Pancreas (tissue), 10 donors: ENCODE measurements at regions not wholly inside any gene's neighbourhood (a gene's known extent, or its start where the extent isn't known, plus 50 kb on each side); places are given as distances from the start of the nearest gene placed in this dataset.

ENCODE experiments used
- ATAC-seq, 4 donors: fragments of 200-7000 bp; cut with Tn5 transposase; one replicate each; pipeline versions ENCODE4 v1.8.0 to v1.9.1; 2020; ENCODE audit warnings: mild to moderate bottlenecking in 4 of 4, moderate library complexity in 4 of 4
- DNase-seq, 6 donors: peaks; one replicate each; pipeline ENCODE4 v3.0.0-alpha.2; 2020
- FAIRE-seq: peaks from 2 replicates; lab custom pipeline; 2012; peaks lifted over from hg19 to GRCh38; lab: Jason Lieb, UNC
- H3K27ac ChIP-seq, 4 donors: fragments of 200-600 bp; sonication (generic); 1 replicate in 3 of 4; 2 replicates in 1 of 4; pipeline versions ENCODE4 v1.5.0 to v1.8.0; 2020
- H3K27me3 ChIP-seq, 4 donors: fragments of 200-600 bp; one replicate each; pipeline ENCODE4 v1.8.0; 2021
- H3K36me3 ChIP-seq, 3 donors: fragments of 200-600 bp; sonication (generic) in 1 of 3; one replicate each; pipeline versions ENCODE4 v1.5.0 to v1.8.0; 2020 to 2021
- H3K4me1 ChIP-seq, 3 donors: fragments of 200-600 bp; one replicate each; pipeline ENCODE4 v1.8.0; 2021
- H3K4me3 ChIP-seq, 4 donors: fragments of 200-600 bp; sonication (generic) in 2 of 4; one replicate each; pipeline versions ENCODE4 v1.5.0 to v1.8.0; 2020 to 2021
- H3K9me3 ChIP-seq, 4 donors: fragments of 200-600 bp; one replicate each; pipeline ENCODE4 v1.8.0; 2021
- WGBS, 2 donors: extraction: QIAGEN DNeasy Blood & Tissue Kit; methylation state at CpG; one replicate each; pipeline ENCODE4 v1.1.7; 2013; 5-methylcytosine and 5-hydroxymethylcytosine counted together
- intact Hi-C, 3 donors: fragments of 100-400 bp; cut with DNase I; formaldehyde crosslinking; loops; one replicate each; pipeline versions ENCODE4 v1.11.1 to v1.14.2; 2022
- TF ChIP-seq, protein P1 (sequence below), 4 donors: fragments of 200-600 bp; sonication (generic) in 3 of 4; IDR thresholded peaks; one replicate each; pipeline versions ENCODE4 v1.5.0 to v1.8.0; 2021; ENCODE audit warnings: antibody characterized with exemption in 4 of 4
- donor health status: healthy with polysubstance abuse.
- donor health status: DM: no; HTN: no; CAD: no; lungs with moderate emphysema.
- donor health status: DM: no; HTN: no; CAD: no.
- donor health status: control.
- donor health status: control.
- donor health status: Bipolar disorder and iron deficiency.
- donor health status: DM: yes; HTN: yes; CAD: no.
- donor health status: DM: no; HTN: no; CAD: no.
- donor health status: DM: no; HTN: no; CAD: no.
- donor health status: DM: yes; HTN: yes; CAD: no.

DNA sequence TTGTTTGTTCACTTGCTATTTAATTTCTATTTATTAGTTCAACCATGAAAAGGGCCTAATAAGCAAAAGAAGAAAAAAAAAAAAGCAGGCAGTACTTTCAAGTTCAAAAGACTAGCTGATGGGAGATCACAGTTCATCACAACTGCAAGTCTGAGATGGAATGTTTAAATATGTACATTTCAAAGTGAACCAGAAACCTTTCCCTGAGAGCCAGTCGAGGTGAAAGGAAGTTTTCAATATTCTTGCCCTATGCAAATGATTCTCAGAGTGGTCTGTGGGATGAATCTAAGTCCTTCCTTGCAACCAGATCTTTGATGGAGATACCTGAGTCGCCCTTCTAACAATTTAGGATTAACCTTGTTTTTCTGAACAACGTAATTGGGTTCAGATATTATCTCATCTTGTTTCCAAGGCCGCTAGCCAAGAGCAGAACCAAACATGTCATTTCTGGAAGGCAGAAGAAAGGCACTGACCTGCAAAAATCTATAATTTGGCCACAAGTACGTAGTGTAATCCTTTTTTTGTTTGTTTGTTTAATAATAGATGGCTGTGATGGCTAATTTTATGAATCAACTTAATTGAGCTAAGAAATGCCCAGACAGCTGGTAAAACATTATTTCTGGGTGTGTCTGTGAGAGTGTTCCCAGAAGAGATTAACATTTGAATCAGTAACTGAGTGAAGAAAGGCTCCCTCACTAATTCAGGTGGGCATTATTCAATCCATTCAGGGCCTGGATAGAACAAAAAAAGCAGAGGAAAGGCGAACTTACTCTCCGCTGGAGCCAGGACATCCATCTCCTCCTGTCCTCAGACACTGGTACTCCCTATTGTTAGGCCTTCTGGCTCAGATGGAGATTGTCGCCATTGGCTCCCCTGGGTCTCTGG is 171.1 kb upstream of the TMPO start:
- DNase-seq (no peak), FAIRE-seq (no peak), ATAC-seq (no peak)
- TF ChIP-seq, protein P1, sequence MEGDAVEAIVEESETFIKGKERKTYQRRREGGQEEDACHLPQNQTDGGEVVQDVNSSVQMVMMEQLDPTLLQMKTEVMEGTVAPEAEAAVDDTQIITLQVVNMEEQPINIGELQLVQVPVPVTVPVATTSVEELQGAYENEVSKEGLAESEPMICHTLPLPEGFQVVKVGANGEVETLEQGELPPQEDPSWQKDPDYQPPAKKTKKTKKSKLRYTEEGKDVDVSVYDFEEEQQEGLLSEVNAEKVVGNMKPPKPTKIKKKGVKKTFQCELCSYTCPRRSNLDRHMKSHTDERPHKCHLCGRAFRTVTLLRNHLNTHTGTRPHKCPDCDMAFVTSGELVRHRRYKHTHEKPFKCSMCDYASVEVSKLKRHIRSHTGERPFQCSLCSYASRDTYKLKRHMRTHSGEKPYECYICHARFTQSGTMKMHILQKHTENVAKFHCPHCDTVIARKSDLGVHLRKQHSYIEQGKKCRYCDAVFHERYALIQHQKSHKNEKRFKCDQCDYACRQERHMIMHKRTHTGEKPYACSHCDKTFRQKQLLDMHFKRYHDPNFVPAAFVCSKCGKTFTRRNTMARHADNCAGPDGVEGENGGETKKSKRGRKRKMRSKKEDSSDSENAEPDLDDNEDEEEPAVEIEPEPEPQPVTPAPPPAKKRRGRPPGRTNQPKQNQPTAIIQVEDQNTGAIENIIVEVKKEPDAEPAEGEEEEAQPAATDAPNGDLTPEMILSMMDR (IDR thresholded peaks at IDR 0.05): no peak
- H3K27ac ChIP-seq: no peak overlapping the region
- no peaks in the 10 kb centered on the region for H3K4me1 ChIP-seq
- H3K9me3 ChIP-seq: no peaks in the 10 kb centered on the region
- H3K27me3 ChIP-seq: no peaks in the 10 kb centered on the region
- H3K36me3 ChIP-seq: no peaks in the 10 kb centered on the region
- intact Hi-C loops: loop anchor here in 1 of 3 donors (10.0 kb wide), 1 partner anchor 189 kb away; no protein-coding TSS in a partner anchor
- H3K4me3 ChIP-seq: no peak overlapping the region
- WGBS, 2 donors: 50 to 60% methylated on average over 8 of the region's 8 CpGs

DNA sequence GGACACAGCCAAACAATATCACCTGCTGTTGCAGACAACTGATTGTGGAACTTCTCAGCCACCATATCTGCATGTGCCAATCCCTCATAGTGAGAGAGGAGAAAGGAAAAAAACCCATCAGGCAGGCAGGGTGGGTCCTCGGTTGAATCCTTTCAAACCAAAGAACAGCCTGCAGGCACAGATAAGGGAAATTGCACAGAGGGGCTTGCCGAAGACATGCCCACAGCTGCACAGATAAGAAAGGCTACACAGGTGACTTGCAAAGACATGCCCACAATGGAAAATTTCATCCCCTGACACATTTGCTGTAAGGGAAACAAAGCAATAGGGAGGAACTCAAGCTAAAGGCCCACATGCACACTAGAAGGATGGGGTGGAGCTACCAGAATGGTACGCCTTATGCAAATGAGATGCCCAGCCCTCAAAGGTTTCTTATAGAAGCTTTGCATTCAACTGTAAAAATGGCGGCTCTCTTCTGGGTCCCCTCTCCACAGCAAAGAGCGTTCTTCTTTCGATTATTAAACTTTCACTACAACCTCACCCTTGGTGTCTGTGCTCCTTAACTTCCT is 170.0 kb upstream of the TMPO start:
- WGBS, 2 donors: 75 to 86% methylated on average over 6 of the region's 6 CpGs
- no peak for FAIRE-seq

DNA sequence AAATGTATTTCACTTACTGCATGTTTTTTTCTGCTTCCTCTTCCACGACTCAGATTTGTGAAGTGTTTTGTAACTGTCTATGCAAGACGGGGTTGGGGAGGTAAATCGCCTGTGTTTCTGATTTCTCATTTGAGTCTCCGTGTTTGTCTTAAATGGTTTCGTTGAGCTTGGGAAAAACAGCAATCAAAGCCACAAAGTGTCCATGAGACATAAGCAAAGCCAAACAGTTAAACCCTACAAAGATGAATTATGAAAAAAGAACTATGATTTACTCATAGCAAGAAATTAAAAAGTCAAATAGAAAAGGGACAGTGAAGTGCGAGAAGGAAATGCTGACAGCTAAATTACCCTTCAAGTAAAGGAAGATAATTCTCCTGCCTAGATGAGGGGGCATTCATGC is 164.3 kb upstream of the TMPO start:
- Histone ChIP-seq H3K4me3 (no peak overlapping the region), H3K27ac (no peak overlapping the region), H3K27me3 (no peaks in the 10 kb centered on the region), H3K9me3 (no peaks in the 10 kb centered on the region), H3K4me1 (no peaks in the 10 kb centered on the region), H3K36me3 (no peaks in the 10 kb centered on the region)
- FAIRE-seq (no peak), DNase-seq (no peak), ATAC-seq (no peak)
- TF ChIP-seq, protein P1 (IDR thresholded peaks at IDR 0.05): no peak
- WGBS, 2 donors: 63 to 78% methylated on average over 6 of the region's 6 CpGs
- intact Hi-C loops: no loop called here

More for the DNA sequence above, 170.0 kb upstream of the TMPO start:
- H3K36me3 ChIP-seq: no peaks in the 10 kb centered on the region
- ATAC-seq (no peak), DNase-seq (no peak)
- TF ChIP-seq, protein P1 (IDR thresholded peaks at IDR 0.05): no peak
- intact Hi-C loops: loop anchor here in 1 of 3 donors (10.0 kb wide), 1 partner anchor 191 kb away; no protein-coding TSS in a partner anchor
- no peaks in the 10 kb centered on the region for H3K9me3 ChIP-seq
- H3K4me1 ChIP-seq: no peaks in the 10 kb centered on the region
- no peak overlapping the region for H3K4me3 ChIP-seq
- H3K27me3 ChIP-seq: no peaks in the 10 kb centered on the region
- no peak overlapping the region for H3K27ac ChIP-seq

DNA sequence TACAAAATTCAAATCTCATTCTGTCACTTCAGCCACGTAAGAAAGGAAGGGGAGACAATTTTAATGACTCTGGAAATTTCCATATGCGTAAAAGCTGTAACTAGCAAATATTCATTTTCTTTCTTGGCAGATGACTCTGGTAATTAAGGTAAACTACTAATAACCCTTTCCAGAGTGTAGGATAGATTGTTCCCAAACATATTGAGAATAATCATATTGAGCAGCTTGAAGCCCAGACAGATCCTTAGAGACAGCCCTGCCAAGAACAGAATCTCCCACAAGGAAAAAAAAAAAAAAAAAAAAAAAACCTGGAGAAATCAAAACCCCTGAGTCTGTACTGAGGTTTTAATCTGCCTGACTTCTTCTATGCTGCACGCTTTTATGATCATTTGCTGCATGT is 163.6 kb upstream of the TMPO start:
- H3K4me3 ChIP-seq: no peak overlapping the region
- TF ChIP-seq, protein P1 (IDR thresholded peaks at IDR 0.05): no peak
- no peak overlapping the region for H3K27ac ChIP-seq
- DNase-seq: no peak
- no peaks in the 10 kb centered on the region for H3K4me1 ChIP-seq
- ATAC-seq: no peak
- 70 to 79% methylated on average over 3 of the region's 3 CpGs for WGBS, 2 donors
- FAIRE-seq: no peak
- H3K36me3 ChIP-seq: no peaks in the 10 kb centered on the region
- intact Hi-C loops: no loop called here
- H3K9me3 ChIP-seq: no peaks in the 10 kb centered on the region
- H3K27me3 ChIP-seq: no peaks in the 10 kb centered on the region
